ENCODE measurements at regions not wholly inside any gene's neighbourhood (a gene's known extent, or its start where the extent isn't known, plus 50 kb on each side); places are given as distances from the start of the nearest gene placed in this dataset.

GRCh38 chr5:124623265-124623664 lies 123.2 kb downstream of the ZNF608 start:
- TF ChIP-seq POLR2A (IDR thresholded peaks at IDR 0.05) (no peak), CTCF (IDR thresholded peaks at IDR 0.05) (no peak)

Measured in right lobe of liver (tissue), 4 donors.